HCT116 (cell line): ENCODE measurements at regions not wholly inside any gene's neighbourhood (a gene's known extent, or its start where the extent isn't known, plus 50 kb on each side); places are given as distances from the start of the nearest gene placed in this dataset.

Experiments
- ATAC-seq: fragments of 200-7000 bp; cut with Tn5 transposase; 2 replicates; pipeline ENCODE4 v1.9.1; 2020; ENCODE audit warnings: mild to moderate bottlenecking, moderate library complexity
- BruUV-seq: library from RNA; stranded (reverse); fragments of 400-500 nt; replicated peaks from 2 replicates; lab custom pipeline; 2021; lab: Mats Ljungman, UMichigan
- CTCF ChIA-PET: fragments of 300-600 bp; sonication (Branson Sonifier 250); formaldehyde crosslinking; loops from one replicate; lab custom pipeline; 2021; ENCODE audit warnings: antibody characterized with exemption; lab: Charles Lee
- POLR2A ChIA-PET: fragments of 300-600, 350-600 bp; sonication (Branson Sonifier 250); formaldehyde crosslinking; loops from one replicate; lab custom pipeline; 2021; ENCODE audit warnings: antibody characterized with exemption; lab: Charles Lee
- RAD21 ChIA-PET, 2 experiments: fragments of 300-600 bp; sonication (Branson Sonifier 250); formaldehyde crosslinking; loops; one replicate each; lab custom pipeline; 2023; ENCODE audit warnings: low total read pairs in 2 of 2; ENCODE audit not compliant: uncharacterized antibody in 2 of 2, unreplicated experiment in 2 of 2, low non-redundant PET in 1 of 2; lab: Charles Lee
- DNase-seq: peaks from one replicate; pipeline ENCODE4 v3.0.0-alpha.2; 2010; ENCODE audit warnings: low read depth, low spot score
- H2AFZ ChIP-seq: fragments of 200-600 bp; shearing (Covaris generic), sonication (generic); 2 replicates; pipeline ENCODE4 v1.6.1; 2017; ENCODE audit warnings: low read depth, mixed run types, mixed read lengths, antibody characterized with exemption, low read length; ENCODE audit not compliant: poor library complexity, severe bottlenecking
- H3K27ac ChIP-seq: 2 replicates; pipeline ENCODE4 v1.5.1; 2012; ENCODE audit warnings: low read depth, low read length
- H3K27me3 ChIP-seq: fragments of 200-600 bp; sonication (generic); 2 replicates; pipeline ENCODE4 v1.6.1; 2016; ENCODE audit warnings: mixed run types, low read length, mixed read lengths; ENCODE audit not compliant: insufficient read depth
- H3K36me3 ChIP-seq, 2 experiments: fragments of 200-500 bp in 1 of 2; fragments of 200-600 bp in 1 of 2; sonication (Bioruptor generic) in 1 of 2; sonication (generic) in 1 of 2; 2 replicates each; pipeline versions ENCODE4 v1.5.1 to v1.6.1; 2014 to 2016; ENCODE audit warnings: low read length in 2 of 2, inconsistent platforms in 1 of 2, mixed read lengths in 1 of 2, mixed run types in 1 of 2; ENCODE audit not compliant: insufficient read depth in 2 of 2, control insufficient read depth in 1 of 2
- H3K4me1 ChIP-seq, 2 experiments: fragments of 200-600 bp in 1 of 2; sonication (generic) in 1 of 2; 2 replicates each; pipeline versions ENCODE4 v1.5.1 to v1.6.1; 2012 to 2017; ENCODE audit warnings: low read length in 2 of 2, inconsistent platforms in 1 of 2, mild to moderate bottlenecking in 1 of 2, mixed read lengths in 1 of 2, mixed run types in 1 of 2, moderate library complexity in 1 of 2; ENCODE audit not compliant: insufficient read depth in 2 of 2, control insufficient read depth in 1 of 2
- H3K4me2 ChIP-seq: fragments of 200-600 bp; sonication (generic); 2 replicates; pipeline ENCODE4 v1.6.1; 2017; ENCODE audit warnings: mixed run types, low read length, mixed read lengths
- H3K4me3 ChIP-seq, 2 experiments: fragments of 200-600 bp in 1 of 2; sonication (generic) in 1 of 2; replicated peaks in 1 of 2; 2 replicates each; pipeline ENCODE4 v1.5.1; 2011 to 2016; ENCODE audit warnings: low read length in 2 of 2, control low read depth in 1 of 2, low read depth in 1 of 2, mild to moderate bottlenecking in 1 of 2, mixed read lengths in 1 of 2, mixed run types in 1 of 2
- H3K79me2 ChIP-seq: fragments of 200-600 bp; sonication (generic); 2 replicates; pipeline ENCODE4 v1.6.1; 2017; ENCODE audit warnings: mild to moderate bottlenecking, mixed run types, low read length, moderate library complexity, mixed read lengths; ENCODE audit not compliant: insufficient read depth
- H3K9ac ChIP-seq: fragments of 200-600 bp; sonication (generic); 2 replicates; pipeline ENCODE4 v1.6.1; 2016; ENCODE audit warnings: low read length, mixed read lengths
- H3K9me2 ChIP-seq: fragments of 200-600 bp; sonication (generic), shearing (Covaris generic); 2 replicates; pipeline ENCODE4 v1.6.1; 2017; ENCODE audit warnings: mixed run types, mild to moderate bottlenecking, moderate library complexity; ENCODE audit not compliant: insufficient read depth
- H3K9me3 ChIP-seq, 2 experiments: fragments of 200-500 bp in 1 of 2; fragments of 200-600 bp in 1 of 2; sonication (Bioruptor generic) in 1 of 2; sonication (generic) in 1 of 2; 2 replicates each; pipeline ENCODE4 v1.6.1; 2014 to 2017; ENCODE audit warnings: low read length in 2 of 2, mixed read lengths in 2 of 2, inconsistent platforms in 1 of 2, low read depth in 1 of 2, mild to moderate bottlenecking in 1 of 2, mixed run types in 1 of 2, moderate library complexity in 1 of 2; ENCODE audit not compliant: control insufficient read depth in 1 of 2, insufficient read depth in 1 of 2
- H4K20me1 ChIP-seq: fragments of 200-600 bp; sonication (generic), shearing (Covaris generic); 2 replicates; pipeline ENCODE4 v1.6.1; 2017; ENCODE audit warnings: mixed run types, mild to moderate bottlenecking, moderate library complexity; ENCODE audit not compliant: insufficient read depth
- CBX3 ChIP-seq: IDR thresholded peaks from 2 replicates; pipeline ENCODE4 v1.6.1; 2012; ENCODE audit warnings: low read depth
- CEBPB ChIP-seq: IDR thresholded peaks from 2 replicates; pipeline ENCODE4 v1.6.1; 2012; ENCODE audit warnings: low read depth
- EGR1 ChIP-seq: IDR thresholded peaks from 2 replicates; pipeline ENCODE4 v1.6.1; 2012; ENCODE audit warnings: low read depth
- ELF1 ChIP-seq: IDR thresholded peaks from 2 replicates; pipeline ENCODE4 v1.6.1; 2012; ENCODE audit warnings: low read depth, borderline replicate concordance
- EZH2 ChIP-seq: fragments of 200-600 bp; sonication (generic); IDR thresholded peaks from 2 replicates; pipeline ENCODE4 v1.6.1; 2017; ENCODE audit warnings: antibody characterized with exemption, mixed run types
- EZH2phosphoT487 ChIP-seq: fragments of 200-600 bp; IDR thresholded peaks from 2 replicates; pipeline ENCODE4 v1.6.1; 2018; ENCODE audit warnings: antibody characterized with exemption, borderline replicate concordance
- POLR2A ChIP-seq: IDR thresholded peaks from 2 replicates; pipeline ENCODE4 v1.7.0; 2011; ENCODE audit warnings: borderline replicate concordance; ENCODE audit not compliant: insufficient read depth, insufficient read length; ENCODE audit errors: extremely low read depth
- SIN3A ChIP-seq: IDR thresholded peaks from 2 replicates; pipeline ENCODE4 v1.6.1; 2012; ENCODE audit warnings: low read depth
- SP1 ChIP-seq: IDR thresholded peaks from 2 replicates; pipeline ENCODE4 v1.6.1; 2012; ENCODE audit warnings: low read depth
- SRF ChIP-seq: IDR thresholded peaks from 2 replicates; pipeline ENCODE4 v1.6.1; 2012; ENCODE audit warnings: low read depth
- TCF7L2 ChIP-seq: IDR thresholded peaks from 2 replicates; pipeline ENCODE4 v1.7.0; 2011; ENCODE audit warnings: borderline replicate concordance, inconsistent platforms; ENCODE audit not compliant: insufficient read depth, insufficient read length; ENCODE audit errors: extremely low read depth
- YY1 ChIP-seq: IDR thresholded peaks from 2 replicates; pipeline ENCODE4 v1.6.1; 2011; ENCODE audit warnings: low read length, low read depth, moderate library complexity, mild to moderate bottlenecking; ENCODE audit not compliant: insufficient replicate concordance; ENCODE audit errors: extremely low read depth
- ZBTB33 ChIP-seq: IDR thresholded peaks from 2 replicates; pipeline ENCODE4 v1.6.1; 2011; ENCODE audit warnings: mild to moderate bottlenecking, low read length, moderate library complexity; ENCODE audit not compliant: insufficient replicate concordance; ENCODE audit errors: extremely low read depth
- ZFX ChIP-seq: fragments of 450-650 bp; IDR thresholded peaks from 2 replicates; pipeline ENCODE4 v1.6.1; 2017
- ZNF274 ChIP-seq: fragments of 200-500 bp; sonication (Bioruptor generic); IDR thresholded peaks from 2 replicates; pipeline ENCODE4 v1.6.1; 2014; ENCODE audit warnings: mild to moderate bottlenecking, low read depth, low read length, inconsistent platforms
- intact Hi-C: fragments of 100-400 bp; cut with micrococcal nuclease; formaldehyde crosslinking; loops from 2 replicates; pipeline ENCODE4 v1.10.0; 2022
- TF ChIP-seq, protein P1 (sequence below): IDR thresholded peaks from 2 replicates; pipeline ENCODE4 v1.6.1; 2012
- TF ChIP-seq, protein P2 (sequence below), 3 experiments: fragments of 200-600 bp in 1 of 3; sonication (generic) in 1 of 3; IDR thresholded peaks in 2 of 3; conservative IDR thresholded peaks in 1 of 3; 2 replicates each; pipeline ENCODE4 v1.5.1; 2012 to 2017; ENCODE audit warnings: low read depth in 2 of 3, low read length in 2 of 3, antibody characterized with exemption in 1 of 3, borderline replicate concordance in 1 of 3, control low read depth in 1 of 3, mild to moderate bottlenecking in 1 of 3, mixed read lengths in 1 of 3, mixed run types in 1 of 3, moderate library complexity in 1 of 3; ENCODE audit not compliant: insufficient read depth in 1 of 3

- TF ChIP-seq, protein P1, sequence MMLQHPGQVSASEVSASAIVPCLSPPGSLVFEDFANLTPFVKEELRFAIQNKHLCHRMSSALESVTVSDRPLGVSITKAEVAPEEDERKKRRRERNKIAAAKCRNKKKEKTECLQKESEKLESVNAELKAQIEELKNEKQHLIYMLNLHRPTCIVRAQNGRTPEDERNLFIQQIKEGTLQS, result no peak
- TF ChIP-seq SRF, result no peak
- TF ChIP-seq ZNF274, result no peak
- TF ChIP-seq POLR2A, result no peak
- no peak for TF ChIP-seq ZFX
- no peak for TF ChIP-seq CEBPB
- no peak for TF ChIP-seq EZH2phosphoT487
- TF ChIP-seq CBX3, result no peak
- Histone ChIP-seq H3K4me2 (no peak overlapping the region), H4K20me1 (no peaks in the 10 kb centered on the region), H3K4me3 (no peak overlapping the region), H3K27me3 (no peaks in the 10 kb centered on the region), H2AFZ (no peak overlapping the region), H3K9me3 (peaks cover 0 to 12% of the 10 kb centered on the region in 2 experiments; a peak in 2 of 4 replicates), H3K36me3 (no peaks in the 10 kb centered on the region), H3K27ac (no peak overlapping the region), H3K9me2 (no peaks in the 10 kb centered on the region), H3K9ac (no peak overlapping the region), H3K79me2 (no peaks in the 10 kb centered on the region), H3K4me1 (peaks cover 0 to 6% of the 10 kb centered on the region in 2 experiments; a peak in 1 of 4 replicates)
- BruUV-seq, result no TSS peak
- RAD21 ChIA-PET, result no interaction called here
- no peak for ATAC-seq
- no peak for DNase-seq
- intact Hi-C loops, result no loop called here
- CTCF ChIA-PET, result no interaction called here
- POLR2A ChIA-PET, result no interaction called here
Observed at GRCh38 chr7:149713061-149713730, 60.2 kb downstream of the ZNF467 start.

DNA sequence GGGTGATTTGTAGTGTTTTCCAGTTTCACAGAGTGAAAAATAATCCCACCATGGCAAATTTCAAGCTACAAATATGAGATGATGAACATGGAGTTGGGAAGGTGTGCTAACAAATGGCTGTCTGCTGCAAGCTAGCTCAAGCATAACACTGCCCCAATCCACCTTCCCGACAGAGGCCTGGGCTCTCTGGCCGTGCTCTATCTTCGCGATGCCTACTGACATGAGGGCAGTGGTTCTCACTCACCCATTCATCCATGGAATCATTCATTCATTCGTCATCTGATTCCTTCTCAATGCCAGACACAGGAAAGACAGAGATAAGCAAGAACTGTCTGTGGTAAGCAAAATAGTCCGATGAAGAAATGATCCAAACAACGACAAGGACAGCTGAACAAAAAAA, 65.4 kb downstream of the ZNF467 start:
- ChIA-PET RAD21 (interaction anchor here in 1 of 2 experiments (1.8 kb wide), 1 partner anchor 45 kb away, joined by 6 read pairs; no protein-coding TSS in a partner anchor), CTCF (interaction anchor here (1.4 to 1.9 kb wide), 2 partner anchors 45 to 84 kb away, joined by 5 to 9 read pairs; no protein-coding TSS in a partner anchor), POLR2A (no interaction called here)
- H3K9me3 ChIP-seq, result peaks cover 0 to 12% of the 10 kb centered on the region in 2 experiments; a peak in 2 of 4 replicates
- H3K27ac ChIP-seq, result no peak overlapping the region
- no peaks in the 10 kb centered on the region for H3K9me2 ChIP-seq
- DNase-seq (no peak), ATAC-seq (no peak)
- no peak overlapping the region for H3K9ac ChIP-seq
- H3K36me3 ChIP-seq, result no peaks in the 10 kb centered on the region
- no peaks in the 10 kb centered on the region for H3K79me2 ChIP-seq
- no TSS peak for BruUV-seq
- no peaks in the 10 kb centered on the region for H3K27me3 ChIP-seq
- H3K4me2 ChIP-seq, result no peak overlapping the region
- no peak overlapping the region for H2AFZ ChIP-seq
- intact Hi-C loops, result no loop called here
- no peaks in the 10 kb centered on the region for H3K4me1 ChIP-seq
- no peak overlapping the region for H3K4me3 ChIP-seq
- H4K20me1 ChIP-seq, result no peaks in the 10 kb centered on the region
- no peak for TF ChIP-seq SRF
- no peak for TF ChIP-seq EZH2
- no peak for TF ChIP-seq POLR2A
- TF ChIP-seq SIN3A, result no peak
- TF ChIP-seq CEBPB, result no peak
- TF ChIP-seq ZBTB33, result no peak
- TF ChIP-seq TCF7L2, result no peak
- no peak for TF ChIP-seq YY1
- no peak for TF ChIP-seq ELF1
- no peak for TF ChIP-seq EGR1
- TF ChIP-seq SP1, result no peak
- TF ChIP-seq, protein P2, sequence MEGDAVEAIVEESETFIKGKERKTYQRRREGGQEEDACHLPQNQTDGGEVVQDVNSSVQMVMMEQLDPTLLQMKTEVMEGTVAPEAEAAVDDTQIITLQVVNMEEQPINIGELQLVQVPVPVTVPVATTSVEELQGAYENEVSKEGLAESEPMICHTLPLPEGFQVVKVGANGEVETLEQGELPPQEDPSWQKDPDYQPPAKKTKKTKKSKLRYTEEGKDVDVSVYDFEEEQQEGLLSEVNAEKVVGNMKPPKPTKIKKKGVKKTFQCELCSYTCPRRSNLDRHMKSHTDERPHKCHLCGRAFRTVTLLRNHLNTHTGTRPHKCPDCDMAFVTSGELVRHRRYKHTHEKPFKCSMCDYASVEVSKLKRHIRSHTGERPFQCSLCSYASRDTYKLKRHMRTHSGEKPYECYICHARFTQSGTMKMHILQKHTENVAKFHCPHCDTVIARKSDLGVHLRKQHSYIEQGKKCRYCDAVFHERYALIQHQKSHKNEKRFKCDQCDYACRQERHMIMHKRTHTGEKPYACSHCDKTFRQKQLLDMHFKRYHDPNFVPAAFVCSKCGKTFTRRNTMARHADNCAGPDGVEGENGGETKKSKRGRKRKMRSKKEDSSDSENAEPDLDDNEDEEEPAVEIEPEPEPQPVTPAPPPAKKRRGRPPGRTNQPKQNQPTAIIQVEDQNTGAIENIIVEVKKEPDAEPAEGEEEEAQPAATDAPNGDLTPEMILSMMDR (IDR thresholded peaks at IDR 0.05 in 2 of 3, conservative IDR thresholded peaks at IDR 0.05 in 1 of 3; ENCODE audit: borderline replicate concordance in 1 of 3, insufficient read depth in 1 of 3, low read depth in 2 of 3, low read length in 2 of 3), result no peak
